HG03108 (cell line): ENCODE measurements at regions not wholly inside any gene's neighbourhood (a gene's known extent, or its start where the extent isn't known, plus 50 kb on each side); places are given as distances from the start of the nearest gene placed in this dataset.

ENCODE experiments used
- ATAC-seq: cut with Tn5 transposase; IDR thresholded peaks from one replicate; pipeline ENCODE4 v1.9.1; 2021; ENCODE audit warnings: moderate library complexity; ENCODE audit not compliant: unreplicated experiment

DNA sequence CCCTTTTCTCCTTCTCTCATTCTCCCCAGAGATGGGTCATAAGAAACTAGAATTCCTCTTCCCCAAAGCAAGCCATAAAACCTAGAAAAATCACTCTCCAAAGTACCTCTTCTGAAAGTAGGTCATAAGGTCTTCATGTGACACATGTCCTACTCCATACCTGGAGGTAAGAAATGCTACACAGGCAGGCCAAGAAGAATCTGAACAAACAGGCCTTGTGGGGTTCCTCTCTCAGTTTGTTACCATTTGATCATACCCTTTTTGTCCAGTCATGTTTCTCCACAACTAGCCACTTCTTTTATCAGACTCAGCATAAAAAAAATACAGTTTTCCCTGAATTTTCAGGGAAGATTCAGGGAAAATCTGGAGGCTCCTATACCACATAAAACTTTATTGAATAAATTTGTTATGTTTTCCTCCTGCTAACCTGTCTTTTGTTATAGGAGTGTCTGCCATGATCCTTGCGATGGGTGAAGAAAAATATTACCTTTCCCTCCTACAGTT lies 134.4 kb upstream of the LMO4 start:
- ATAC-seq = no peak

DNA sequence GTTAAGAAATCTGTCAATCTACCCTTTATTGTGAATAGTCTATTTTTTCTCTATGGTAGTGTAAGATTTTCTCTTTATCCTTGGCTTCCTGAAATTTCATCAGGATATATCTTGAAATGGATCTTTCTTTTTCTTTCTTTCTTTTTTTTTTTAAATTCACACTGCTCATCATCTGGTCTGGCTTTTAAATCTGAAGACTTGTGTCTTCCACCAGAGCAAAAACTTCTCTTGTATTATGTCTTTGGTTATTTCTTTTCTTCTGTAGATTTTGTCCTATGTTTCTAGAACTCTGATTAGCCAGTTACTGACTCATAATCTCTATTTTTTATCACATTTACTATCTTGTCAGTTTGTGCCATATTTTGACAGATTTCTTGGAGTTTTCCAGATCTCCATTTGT lies 133.8 kb upstream of the LMO4 start:
- ATAC-seq = no peak

DNA sequence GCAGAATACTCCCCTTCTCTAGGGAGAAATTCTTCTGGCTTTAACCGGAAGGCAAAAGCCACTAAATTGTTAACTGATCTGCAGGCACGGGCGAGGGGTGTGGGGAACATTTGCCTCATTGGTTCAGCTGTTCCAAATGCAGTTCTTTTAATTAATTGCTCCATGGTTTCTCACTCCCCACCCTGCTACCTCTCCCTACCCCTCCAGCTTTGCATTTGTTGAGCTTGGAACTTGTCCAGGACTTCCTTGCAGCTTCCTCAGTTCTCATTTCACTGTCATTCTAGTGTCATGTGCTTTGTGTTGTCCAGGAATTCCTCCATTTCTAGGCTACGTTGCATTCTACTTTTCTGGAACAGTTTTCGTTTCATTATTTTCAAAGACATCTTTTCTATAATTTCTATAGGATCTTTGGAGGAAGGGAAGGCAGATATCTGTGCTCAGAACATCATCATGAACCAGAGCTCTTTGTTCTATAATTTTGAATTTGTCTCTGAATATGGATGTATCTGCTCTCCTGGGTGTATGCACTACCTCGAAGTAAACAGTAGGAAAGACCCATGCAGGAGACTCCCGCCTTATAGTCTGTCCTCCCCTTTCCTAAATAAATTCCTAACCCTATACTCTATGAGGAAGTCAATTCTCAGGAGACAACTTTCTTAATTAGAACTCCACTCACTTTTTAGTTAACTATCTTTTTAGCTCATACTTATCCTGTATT lies 132.4 kb upstream of the LMO4 start:
- ATAC-seq = no peak

DNA sequence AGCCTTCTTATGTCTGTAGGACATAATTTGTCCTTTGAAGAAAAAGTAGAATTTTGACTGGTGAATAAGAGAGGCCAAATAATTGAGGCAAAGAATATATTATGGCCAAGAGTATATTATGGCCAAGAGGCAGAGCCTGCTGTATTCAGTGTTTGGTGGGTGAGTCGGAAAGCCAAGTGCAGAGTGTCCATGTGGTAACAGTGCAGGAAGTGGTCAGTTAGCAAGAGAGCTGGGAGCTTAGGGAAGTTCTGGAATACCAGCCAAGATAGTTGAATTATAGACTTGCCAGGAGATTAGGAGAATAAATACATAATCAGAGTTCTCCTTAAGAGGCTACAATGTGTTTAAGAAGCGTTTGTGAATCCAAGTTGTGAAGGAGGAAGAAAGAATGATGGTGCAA lies 131.5 kb upstream of the LMO4 start:
- ATAC-seq = no peak

DNA sequence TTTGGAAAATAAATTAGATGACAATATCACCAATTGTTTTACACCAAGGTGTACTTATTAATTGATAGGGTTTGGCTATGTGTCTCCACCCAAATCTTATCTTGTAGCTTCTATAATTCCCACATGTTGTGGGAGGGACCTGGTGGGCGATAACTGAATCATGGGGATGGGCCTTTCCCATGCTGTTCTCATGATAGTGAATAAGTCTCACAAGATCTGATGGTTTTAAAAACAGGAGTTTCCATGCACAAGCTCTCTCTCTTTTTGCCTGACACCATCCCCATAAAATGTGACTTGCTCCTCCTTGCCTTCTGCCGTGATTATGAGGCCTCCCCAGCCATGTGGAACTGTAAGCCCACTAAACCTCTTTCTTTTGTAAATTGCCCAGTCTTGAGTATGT lies 131.0 kb upstream of the LMO4 start:
- no peak for ATAC-seq

DNA sequence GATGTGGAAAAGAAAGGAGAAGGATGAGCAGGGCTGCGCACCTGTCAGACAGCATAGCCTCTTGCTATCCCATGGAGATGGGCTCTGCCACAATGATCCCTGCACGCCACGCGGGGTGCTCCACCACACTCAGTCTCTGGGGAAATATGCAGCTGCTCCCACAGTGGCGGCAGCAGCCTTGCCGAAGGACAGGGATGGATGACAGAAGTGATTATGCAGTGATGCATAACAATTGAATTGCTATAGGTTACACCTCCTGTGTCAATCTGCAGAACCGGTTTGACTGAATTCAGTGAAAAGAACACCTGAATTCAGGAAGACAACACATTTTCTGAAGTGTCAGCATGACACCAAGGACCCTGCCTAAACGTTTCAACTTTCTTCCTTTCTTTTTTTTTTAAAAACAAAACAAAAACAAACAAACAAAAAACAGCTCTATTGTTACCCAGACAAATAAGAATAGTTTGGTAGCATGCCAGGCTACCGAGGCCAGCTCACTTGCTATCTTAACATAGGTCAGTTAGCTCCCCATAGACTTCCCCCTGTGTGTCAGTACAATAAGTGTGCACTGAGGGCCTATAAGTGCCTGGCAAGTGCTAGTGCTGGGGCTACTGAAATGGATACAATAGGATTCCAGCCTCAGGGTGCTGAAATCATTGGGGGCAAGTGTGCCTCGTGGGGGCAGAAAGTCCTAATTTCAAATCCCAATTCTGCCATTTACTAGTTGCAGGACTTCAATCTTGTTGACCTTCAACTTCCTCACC lies 127.6 kb upstream of the LMO4 start:
- no peak for ATAC-seq

DNA sequence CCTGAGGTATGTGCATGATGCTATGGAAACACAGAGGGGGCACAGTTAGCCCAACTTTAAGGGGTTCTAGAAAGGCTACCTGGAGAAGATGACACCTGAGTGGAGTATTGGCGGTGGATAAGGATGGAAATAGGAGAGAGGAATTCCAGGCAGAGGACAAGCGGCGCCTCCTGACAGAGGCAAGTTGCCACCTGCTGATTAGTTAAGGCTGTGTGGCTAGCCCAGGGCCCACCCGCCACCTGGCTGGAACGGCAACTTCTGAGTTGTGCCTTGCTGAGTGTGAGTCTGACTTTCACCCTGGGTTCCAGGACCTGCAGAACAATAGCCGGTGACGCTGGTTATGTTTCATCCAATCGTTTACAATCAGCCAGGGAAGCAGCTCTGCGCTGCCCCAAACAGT lies 126.9 kb upstream of the LMO4 start:
- no peak for ATAC-seq

DNA sequence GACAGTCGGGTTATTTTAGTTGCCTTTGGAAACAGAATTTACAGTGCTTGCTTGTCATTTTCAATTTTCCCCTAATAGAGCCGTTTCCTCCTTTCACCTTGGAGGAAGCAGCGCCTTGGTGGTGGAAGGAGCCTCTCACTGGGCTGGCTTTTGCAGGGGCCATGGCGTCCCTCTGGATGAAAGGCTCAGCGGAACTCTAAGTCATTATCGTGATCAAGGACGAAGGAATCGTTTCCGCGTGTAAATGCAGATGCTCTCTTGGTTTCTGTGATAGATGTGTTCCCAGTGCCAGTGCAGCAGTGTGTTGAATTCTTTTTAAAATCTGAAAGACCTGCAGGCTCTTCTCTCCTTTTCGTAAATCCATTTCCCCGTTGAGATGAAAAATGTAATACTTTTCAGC lies 126.2 kb upstream of the LMO4 start:
- no peak for ATAC-seq

DNA sequence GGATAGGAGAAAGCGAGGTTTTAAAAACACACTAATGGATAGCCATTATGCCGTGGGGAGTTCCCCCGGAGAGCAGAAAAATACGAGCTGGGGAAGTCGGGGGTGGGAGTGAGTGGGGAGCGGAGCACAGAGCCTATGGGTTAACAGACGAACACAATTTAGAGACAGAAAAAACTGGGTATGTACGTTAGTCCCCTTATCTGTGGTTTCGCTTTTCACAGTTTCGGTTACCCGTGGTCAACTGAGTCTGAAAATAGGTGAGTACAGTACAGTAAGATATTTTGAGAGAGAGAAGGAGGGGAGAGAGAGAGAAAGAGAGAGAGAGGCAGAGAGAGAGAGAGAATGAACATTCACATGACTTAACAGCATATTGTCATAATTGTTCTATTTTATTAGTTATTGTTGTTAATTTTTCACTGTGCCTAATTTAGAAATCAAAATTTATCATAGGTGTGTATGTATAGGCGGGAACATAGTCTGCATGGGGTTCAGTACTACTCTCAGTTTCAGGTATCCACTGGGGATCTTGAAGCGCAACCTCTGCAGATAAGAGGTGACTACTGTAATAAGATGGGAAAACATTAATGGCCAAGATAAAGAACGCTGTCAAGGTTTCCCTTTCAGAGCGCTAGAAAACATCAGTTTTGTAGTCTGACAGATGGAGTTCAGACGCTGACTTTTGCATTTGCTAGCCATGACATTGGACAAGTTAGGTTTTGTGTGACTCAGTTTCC lies 125.6 kb upstream of the LMO4 start:
- peak; percentile 95 for ATAC-seq

DNA sequence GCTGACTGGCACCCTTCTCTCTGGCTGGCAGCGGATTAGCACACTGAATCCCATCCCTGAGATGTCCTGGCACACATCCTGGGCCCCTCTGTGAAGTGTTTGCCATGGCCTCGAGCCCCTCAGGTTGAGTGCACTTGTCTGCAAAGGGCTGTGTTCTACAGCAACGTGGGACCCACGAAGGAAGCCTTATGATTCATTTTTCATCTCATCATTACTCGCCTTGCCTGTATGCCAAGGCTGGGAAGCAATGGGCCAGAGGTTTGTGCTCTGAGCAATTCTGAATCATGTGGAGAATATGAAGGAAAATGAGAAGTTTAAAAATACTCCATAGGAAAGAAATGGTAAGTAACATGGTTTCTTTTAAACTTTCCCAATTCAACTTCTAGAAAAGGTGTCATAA lies 124.8 kb upstream of the LMO4 start:
- no peak for ATAC-seq

DNA sequence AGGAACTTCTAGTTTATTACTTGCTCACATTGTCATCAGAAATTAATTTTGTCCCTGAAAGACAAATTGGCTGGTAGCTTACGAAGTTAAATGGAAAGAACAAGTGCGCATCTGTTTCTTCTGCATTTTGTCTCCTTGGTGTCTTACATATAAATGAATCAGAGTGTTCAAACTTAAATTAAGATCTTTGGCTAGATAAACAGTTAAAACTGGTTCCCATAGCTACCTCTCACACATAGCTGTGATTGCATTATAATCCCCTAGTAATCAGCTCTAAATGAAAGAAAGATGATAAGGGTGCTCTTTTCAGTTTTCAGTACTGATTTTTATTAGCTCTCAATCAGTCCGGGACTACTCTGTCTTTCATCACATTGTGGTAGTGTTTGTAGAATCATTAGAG lies 124.2 kb upstream of the LMO4 start:
- no peak for ATAC-seq

DNA sequence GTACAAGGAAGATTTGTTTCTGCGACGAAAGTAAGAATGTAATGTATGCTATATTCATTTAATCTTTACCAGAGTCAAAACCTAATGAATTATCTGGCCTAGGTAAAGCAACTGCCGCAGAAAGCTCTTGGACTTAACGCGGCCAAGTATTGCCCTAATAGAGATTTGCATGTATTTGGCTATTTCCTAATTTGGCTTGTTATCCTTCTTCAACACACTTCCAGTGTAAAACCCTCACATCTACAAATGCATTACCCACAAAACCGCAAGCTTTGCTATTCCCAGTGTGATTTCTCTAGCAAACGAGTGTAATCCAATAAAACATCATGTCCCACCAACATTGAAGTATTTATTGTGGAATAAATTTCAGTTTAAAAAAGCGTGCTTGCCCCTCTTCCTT lies 123.8 kb upstream of the LMO4 start:
- ATAC-seq = no peak

DNA sequence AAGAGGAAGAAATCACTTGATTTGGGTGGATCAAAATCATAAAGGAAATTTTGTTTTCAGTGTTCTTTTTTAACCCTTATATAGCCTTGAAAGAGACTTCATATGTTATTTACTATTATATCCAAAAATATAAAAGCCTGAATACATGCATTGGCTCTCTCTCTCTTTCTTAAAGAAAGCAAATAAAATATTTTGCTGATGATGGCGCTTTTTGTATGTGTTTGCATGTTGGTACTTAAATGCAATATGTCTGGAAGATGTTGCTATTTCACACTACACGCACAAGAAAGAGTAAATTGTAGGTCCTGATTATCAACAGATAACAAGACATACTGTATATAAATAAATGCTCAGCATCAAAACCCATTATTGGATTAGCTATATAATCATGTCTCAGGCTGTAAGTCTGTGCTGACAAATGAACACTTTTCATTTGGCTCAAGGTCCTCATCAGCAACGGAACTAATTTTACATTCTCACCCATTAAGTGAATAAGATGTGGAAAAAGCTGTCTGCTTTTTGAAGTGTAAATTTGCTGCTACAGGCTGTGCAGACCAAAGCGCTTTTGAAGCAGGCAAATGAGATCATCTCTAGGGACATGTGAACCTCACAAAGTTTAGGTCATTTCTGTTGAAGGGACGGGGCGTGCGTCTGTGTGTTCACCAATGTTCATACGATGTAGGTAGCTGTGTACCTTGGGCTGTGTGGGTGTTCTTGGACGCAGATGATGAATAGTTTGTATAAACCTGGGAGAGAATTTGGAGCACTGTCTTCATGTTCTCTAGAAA lies 122.4 kb upstream of the LMO4 start:
- no peak for ATAC-seq

DNA sequence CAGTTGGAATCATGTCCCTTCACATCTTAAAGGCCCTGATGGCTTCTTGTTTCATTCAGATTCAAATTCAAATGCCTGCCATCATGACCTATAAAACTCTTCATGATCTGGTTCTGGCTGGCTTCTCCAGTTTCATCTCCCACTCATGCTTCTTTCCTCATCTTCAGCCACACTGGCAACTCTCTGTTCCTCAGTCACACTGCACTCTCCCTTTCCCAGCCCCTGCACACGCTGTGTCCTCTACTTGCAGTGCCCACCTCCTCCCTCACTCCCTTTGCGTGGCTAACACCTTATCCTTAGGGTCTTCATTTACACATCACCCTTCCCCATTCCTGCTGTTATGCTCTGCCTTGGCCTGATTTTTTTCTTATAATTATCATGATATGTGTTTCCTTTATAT lies 120.6 kb upstream of the LMO4 start:
- no peak for ATAC-seq

DNA sequence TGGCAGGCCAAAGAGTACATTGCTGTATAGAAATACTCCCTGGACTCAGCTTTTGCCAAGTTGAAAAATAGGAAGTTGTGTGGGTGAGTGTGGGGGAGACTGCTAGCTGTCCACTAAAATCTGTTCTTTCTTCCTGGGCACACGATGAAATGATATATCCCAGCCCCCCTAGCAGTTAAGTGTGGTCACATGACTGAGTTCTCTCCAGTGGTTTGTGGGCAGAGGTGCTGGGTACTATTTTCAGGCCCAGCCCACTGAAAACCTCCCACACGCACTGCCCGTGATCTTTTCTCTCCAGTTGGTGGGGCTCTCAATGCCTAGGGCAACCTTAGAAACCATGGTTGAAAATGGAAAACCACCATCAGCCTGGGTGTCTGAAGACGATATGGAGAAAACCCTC lies 119.7 kb upstream of the LMO4 start:
- no peak for ATAC-seq

DNA sequence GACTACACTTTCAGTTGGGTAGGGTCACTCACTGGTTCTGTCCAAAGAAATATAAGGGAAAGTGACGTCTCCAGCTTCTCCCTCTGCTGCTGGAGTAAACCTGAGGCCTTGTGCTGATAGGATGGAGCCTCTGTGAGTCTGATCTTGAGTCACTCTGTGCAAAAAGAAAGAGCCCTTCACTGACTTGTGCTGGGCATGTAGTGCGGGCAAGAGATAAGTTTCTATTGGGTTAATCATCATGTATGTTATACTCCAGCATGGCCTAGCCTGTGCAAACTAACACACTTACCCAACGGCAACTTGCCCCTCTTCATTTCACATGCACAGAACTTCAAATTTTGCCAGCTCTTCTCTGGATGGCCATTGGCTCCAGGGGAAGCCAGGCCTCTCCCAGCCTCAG lies 118.5 kb upstream of the LMO4 start:
- no peak for ATAC-seq

DNA sequence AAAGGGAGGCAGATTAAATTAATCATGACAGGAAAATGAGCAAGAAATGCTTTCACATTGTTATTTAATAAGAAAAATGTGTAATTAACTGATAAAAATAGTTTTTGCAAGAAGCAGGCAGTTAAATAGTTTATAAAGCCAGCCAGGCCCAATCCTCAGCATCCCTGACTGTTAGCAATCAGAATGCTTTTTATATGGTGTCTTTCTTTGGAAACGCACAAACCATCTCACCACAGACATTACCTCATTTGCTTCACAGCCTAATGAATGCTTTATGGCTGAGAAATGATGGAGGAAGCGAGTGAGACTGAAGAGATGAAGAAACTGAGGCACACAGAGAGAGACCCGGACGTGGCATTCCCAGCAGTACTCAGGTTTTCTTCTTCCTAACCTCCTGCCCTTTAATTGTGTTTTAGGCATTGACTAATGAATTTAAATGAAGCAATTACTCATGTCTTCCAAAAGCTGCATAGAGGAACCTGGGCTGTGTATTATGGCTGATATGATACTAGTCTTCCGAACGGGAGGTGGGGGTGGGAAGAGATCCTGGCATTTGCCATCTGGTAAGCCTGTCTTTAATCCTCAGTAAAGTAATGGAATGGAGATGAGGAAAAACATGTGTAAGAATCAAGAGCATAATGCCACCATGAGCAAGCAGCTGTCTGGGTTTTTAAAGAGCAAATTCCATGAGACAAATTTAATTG lies 116.1 kb upstream of the LMO4 start:
- ATAC-seq = no peak

DNA sequence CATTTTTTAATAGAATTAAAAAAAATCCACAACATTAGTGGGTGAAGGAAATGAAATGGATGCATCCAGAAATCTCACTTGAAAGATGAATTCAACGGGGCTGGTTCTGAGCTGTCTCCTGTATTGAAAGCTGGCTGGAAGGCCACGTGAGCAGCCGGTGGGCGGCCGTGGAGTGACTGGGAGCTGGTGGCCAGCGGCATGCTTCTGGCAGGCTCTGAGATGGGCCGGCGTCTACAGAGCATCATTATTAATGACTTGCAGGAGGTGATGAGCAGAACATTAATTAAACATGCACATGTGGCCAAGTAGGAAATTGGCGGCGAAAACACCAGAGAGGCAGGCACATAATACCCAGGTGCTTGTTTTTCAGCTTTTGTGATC lies 115.6 kb upstream of the LMO4 start:
- no peak for ATAC-seq

DNA sequence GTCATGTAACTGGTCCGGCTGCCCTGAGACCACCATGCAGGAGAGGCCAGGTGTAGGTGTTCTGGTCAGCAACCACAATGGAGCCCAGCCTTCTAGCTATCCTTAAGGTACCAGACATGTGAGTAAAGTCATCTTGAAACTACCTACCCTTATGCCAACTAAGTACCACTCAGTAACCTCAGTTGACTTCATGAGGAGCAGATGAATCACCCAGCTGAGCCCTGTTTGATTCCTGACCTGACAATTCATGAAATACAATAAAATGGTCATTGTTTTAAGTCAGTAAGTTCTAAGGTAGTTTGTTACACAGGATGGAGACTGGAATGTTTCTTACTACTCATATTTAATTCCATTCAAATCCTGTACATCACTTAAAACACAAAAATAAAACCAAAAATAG lies 113.1 kb upstream of the LMO4 start:
- ATAC-seq = no peak

DNA sequence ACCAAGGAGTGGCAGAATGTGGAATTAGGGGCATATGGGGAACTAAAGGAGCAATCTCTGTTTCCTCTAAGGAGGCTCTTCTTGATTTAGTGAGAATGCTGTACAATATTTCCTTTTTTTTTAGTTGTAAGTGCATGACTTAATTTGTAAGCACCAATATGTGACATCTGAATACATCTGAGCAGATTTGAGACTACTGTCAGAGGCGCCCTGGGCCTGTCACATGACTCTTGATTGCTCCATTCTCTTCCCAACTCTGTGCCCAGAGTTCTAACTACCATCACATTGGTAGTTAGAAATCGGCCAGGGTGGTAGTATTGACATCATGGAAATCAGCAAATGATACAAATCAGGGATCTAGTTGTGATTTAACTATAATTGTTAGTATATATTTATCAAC lies 110.1 kb upstream of the LMO4 start:
- no peak for ATAC-seq

DNA sequence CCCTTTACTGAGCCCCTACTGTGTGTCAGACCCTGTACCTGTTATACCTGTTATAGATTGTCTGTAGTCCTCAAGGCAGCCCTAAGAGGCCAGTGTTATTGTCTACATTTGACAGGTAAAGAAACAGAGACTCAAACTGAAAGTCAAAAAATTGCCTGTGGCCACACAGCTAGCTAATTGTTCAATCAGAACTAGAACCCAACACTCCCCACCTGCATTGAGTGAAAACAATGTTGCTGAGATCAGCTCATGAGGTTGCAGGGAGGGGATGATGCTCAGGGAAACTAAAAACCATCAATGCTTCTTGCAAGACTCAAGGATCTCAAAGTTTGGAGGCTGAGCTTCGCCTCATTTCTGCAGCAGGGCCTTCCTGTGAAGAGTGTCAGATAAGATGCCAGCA lies 109.5 kb upstream of the LMO4 start:
- no peak for ATAC-seq
